HG02623 (cell line): ENCODE measurements at regions not wholly inside any gene's neighbourhood (a gene's known extent, or its start where the extent isn't known, plus 50 kb on each side); places are given as distances from the start of the nearest gene placed in this dataset.

Experiments used
- ATAC-seq: cut with Tn5 transposase; IDR thresholded peaks from one replicate; pipeline ENCODE4 v1.9.1; 2021; ENCODE audit warnings: moderate library complexity; ENCODE audit not compliant: unreplicated experiment

DNA sequence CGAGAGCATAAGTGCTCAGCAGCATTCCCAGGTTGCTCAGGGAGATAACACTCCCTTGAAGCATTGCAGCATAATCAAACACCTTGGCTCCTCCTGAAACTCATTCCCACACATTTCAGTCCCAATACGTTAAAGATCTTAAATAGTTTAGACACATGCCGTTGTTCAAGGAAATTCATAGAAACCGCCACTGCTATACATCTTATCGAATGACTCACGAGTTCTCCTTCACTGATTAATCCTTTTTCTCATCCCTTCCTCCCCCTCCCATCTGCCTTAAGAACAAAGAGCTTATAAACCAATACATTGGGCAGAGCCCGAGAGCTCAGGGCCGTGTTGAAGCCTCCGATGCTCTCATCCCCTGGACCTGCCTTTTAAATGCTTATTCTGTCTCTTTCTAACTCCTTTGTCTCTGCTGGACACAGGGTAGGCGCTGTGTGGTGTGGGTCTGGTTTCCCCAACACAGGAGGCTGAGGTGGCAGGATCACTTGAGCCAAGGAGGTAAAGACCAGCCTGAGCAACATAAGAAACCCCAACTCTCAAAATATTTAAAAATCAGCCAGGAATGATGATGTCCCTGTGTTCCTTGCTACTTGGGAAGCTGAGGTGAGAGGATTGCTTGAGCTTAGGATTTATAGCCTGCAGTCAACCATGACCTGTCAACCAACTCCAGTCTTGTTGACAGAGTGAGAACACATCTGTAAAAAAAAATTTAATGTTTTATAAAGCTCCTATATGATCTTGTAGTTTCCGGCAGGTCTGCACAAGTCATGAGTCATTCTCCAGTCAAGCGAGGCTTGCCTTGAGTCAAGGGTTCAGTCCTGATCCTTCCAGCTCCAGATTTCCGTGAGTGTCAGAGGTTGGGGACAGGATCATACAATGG, 394.0 kb upstream of the HSFY2 start:
- no peak for ATAC-seq

GRCh38 chrY:19148783-19149182, 375.2 kb upstream of the HSFY2 start:
- no peak for ATAC-seq

DNA sequence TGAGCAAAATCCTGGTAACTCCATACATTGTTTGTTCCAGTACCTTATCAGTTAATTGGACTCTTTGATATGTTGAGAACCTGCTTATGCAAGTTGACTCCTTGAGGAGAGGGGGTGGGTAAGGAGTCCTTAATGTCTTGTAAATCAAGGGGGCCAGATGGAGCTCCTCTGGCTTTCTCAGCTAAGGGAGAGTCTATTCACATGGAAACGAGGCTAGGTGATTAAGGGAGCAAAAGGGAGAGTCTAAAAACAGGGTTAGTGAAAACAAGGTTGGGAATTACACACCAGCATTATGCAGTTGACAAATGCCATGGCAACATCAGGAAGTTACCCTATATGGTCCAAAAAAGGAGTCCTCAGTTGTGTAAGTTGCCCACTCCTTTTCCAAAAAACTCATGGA, 372.8 kb upstream of the HSFY2 start:
- ATAC-seq = no peak

- ATAC-seq = no peak
These were observed 368.6 kb upstream of the HSFY2 start for GRCh38 chrY:19142093-19142492.

DNA sequence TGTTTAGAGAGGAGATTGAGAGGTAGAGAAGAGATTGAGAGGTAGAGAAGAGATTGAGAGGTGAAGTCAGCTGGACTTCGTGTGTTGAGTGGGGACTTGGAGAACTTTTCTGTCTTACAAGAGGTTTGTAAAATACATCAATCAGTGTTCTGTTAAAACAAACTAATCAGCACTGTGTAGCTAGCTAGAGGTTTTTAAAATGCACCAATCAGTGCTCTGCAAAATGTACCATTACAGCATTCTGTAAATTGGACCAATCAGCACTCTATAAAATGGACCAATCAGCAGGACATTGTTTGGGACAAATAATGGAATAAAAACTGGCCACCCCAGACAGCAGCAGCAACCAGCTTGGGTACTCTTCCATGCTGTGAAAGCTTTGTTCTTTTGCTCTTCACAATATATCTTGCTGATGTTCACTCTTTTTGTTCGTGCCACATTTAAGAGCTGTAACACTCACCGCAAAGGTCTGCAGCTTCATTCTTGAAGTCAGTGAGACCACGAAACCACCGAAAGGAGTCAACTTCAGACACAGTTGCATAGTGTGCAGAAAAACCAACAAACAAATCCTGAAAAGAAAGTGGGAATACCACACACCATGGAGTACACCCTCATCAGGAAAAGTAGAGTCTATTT, 366.9 kb upstream of the HSFY2 start:
- ATAC-seq = no peak

DNA sequence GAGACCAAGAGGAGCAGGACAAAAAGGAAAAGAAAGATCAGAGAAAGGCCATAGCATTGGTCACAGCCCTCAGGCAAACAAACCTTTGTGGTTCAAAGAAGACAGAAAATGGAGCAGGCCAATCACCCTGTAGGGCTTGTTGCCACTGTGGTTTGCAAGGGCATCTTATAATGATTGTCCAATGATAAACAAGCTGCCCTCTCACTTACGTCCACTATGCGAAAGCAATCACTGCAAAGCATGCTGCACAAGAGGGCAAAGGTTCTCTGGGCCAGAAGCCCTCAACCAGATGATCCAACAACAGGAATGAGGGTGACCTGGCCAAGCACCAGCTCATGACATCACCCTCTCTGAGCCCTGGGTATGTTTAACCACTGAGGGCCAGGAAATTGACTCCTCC, 360.9 kb upstream of the HSFY2 start:
- ATAC-seq = no peak

DNA sequence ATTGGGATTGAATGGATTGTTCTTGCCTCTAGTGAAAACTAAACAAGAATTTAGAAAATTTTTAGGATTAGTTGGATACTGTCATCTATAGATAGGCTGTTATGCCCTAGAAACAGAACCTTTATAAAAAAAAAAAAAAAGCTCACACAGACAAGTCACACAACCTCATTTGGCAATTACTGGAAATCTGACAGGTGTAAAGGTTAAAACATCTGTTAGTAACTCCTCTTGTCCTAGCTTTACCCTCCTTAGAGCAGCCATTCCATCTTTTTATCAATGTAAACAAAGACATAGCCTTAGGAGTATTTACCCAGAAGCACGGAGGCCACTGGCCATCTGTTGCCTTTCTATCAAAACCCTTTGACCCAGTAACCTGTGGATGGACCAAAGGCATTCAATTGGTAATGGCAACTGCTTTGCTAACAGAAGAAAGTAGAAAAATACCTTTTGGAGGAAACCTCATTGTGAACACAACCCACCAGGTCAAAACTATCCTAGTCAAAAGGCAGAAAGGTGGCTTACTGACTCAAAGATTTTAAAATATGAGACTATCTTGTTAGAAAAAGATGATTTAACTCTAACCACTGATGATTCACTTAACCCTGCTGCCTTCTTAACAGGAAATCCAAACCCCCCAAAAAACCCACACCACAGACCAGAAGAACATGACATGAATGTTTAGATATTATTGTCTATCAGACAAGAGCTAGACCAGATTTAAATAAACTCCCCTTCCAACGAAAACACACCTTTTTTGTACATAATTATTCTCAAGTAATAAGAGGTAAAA, 357.2 kb upstream of the HSFY2 start:
- no peak for ATAC-seq

DNA sequence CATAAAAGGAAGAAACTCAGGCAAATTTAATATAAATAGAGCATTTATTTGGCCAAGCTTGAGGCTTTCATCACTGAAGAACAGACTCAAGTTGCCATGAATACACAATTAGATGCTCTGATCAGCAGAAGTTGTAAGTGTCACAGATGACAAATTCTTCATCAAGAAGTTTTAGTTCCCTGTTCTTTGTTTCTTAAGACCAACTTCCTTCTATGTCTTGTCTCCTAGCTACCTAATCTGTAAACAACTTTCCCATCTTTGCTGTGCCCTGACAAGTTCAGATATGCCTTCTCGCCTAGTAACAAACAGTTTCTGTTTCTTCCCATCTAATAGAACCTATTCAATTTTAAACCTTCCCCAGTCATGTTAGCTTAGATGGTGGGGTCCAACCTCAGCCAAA, 353.4 kb upstream of the HSFY2 start:
- ATAC-seq = no peak

GRCh38 chrY:19124609-19125008, 351.1 kb upstream of the HSFY2 start:
- no peak for ATAC-seq

GRCh38 chrY:19122450-19122849, 348.9 kb upstream of the HSFY2 start:
- ATAC-seq = no peak

DNA sequence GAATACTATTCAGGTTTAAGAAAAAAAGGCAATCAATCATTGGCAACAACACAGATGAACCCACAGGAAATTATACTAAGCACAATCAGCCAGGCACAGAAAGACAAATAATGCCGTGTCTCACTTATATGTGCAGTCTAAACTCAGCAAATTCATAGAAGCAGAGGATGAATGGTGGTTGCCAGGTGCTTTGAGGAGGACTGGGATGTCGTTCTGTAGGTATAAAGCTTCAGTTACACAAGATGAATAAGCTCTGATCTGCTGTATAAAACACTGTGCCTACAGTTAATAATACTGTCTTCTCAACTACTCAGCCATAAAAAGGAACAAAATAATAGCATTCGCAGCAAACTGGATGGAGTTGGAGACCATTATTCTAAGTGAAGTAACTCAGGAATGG, 324.8 kb upstream of the HSFY2 start:
- ATAC-seq = no peak

GRCh38 chrY:19095460-19095859, 321.9 kb upstream of the HSFY2 start:
- ATAC-seq = no peak

GRCh38 chrY:19083006-19083405, 309.5 kb upstream of the HSFY2 start:
- no peak for ATAC-seq

DNA sequence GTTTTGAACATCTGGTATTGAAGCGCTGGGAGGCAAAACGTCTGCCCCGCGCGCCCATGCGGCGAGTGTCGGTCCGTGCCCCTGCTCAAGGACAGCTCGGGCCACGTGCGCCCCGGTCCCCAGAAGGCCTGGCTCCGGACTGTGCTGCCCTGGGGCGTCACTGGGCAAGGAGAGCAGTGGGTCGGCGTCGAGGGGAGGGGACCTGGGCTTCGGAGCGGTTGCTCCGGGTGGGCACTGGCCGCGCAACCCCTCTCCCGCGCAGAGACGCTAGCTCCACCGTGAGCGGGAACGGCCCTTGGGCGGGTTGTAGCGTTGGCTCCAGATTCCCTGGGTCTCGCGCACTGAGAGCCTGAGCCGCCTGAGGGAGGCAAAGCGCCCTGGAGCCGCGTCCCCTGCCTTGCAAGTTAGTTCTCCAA, 304.2 kb upstream of the HSFY2 start:
- ATAC-seq = no peak

DNA sequence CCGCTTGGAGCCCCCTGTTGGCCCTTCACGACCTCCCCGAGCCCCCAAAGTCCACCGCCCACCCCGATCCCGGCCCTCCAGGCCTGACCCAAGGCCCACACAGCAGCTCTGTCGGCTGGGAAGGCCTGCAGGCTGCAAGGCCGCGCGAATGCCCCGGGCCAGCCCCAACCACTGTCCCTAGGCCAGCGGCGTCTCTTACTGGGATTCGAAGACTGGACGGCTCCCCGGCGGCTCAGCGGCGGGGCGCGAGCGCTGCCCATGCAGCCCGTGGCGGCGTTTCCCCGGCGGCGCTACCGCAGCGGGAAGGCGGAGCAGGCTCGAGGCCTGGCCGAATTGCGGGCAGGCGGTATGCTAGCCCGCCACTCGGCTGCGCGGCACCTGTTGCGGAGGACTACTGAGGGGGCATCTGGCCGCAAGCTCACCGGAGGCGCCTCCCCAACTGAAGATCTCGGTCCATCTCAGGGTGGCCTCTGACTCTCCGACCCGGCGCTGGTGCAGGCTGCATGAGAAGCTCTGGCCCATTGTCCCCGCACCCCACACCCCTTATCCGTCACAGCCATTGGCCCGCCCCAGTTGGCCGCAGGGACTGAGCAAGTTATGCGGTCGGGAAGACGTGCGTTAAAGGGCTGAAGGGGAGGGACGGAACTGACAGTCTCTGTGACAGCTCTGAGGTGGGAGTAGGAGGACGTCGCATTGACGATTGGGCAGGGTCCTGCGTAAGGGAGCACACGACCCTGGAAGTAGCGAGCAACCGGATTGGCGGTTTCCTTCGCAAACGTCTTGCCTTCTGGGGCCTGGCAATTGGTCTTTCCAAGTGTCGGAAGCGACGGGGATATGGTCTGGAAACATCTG, 303.5 kb upstream of the HSFY2 start:
- ATAC-seq = no peak

- no peak for ATAC-seq
These were observed 302.1 kb upstream of the HSFY2 start for GRCh38 chrY:19075471-19076253.

- no peak for ATAC-seq
These were observed 293.9 kb upstream of the HSFY2 start for GRCh38 chrY:19067435-19067834.

- ATAC-seq = no peak
These were observed 293.1 kb upstream of the HSFY2 start for GRCh38 chrY:19066447-19067190.

- no peak for ATAC-seq
These were observed 291.6 kb upstream of the HSFY2 start for GRCh38 chrY:19065119-19065518.
